ENCODE measurements at regions not wholly inside any gene's neighbourhood (a gene's known extent, or its start where the extent isn't known, plus 50 kb on each side); places are given as distances from the start of the nearest gene placed in this dataset.

GRCh38 chr20:11041396-11041795 lies 367.6 kb upstream of the JAG1 start:
- no peak for DNase-seq (ENCODE audit: low spot score)

GRCh38 chr20:11043001-11043400 lies 369.2 kb upstream of the JAG1 start:
- no peak for DNase-seq (ENCODE audit: low spot score)

GRCh38 chr20:11044561-11044960 lies 370.8 kb upstream of the JAG1 start:
- DNase-seq (ENCODE audit: low spot score) = no peak

GRCh38 chr20:11045412-11046175 lies 371.8 kb upstream of the JAG1 start:
- DNase-seq (ENCODE audit: low spot score) = no peak

GRCh38 chr20:11047559-11047958 lies 373.8 kb upstream of the JAG1 start:
- DNase-seq (ENCODE audit: low spot score) = no peak

- DNase-seq (ENCODE audit: low spot score) = no peak
Measured at GRCh38 chr20:11048739-11049138, 374.9 kb upstream of the JAG1 start.

- DNase-seq (ENCODE audit: low spot score) = no peak
Measured at GRCh38 chr20:11050350-11050749, 376.6 kb upstream of the JAG1 start.

- DNase-seq (ENCODE audit: low spot score) = no peak
Measured at GRCh38 chr20:11051136-11051535, 377.3 kb upstream of the JAG1 start.

GRCh38 chr20:11053310-11053709 lies 379.5 kb upstream of the JAG1 start:
- no peak for DNase-seq (ENCODE audit: low spot score)

- DNase-seq (ENCODE audit: low spot score) = no peak
Measured at GRCh38 chr20:11054266-11054993, 380.6 kb upstream of the JAG1 start.

GRCh38 chr20:11056414-11056813 lies 382.6 kb upstream of the JAG1 start:
- no peak for DNase-seq (ENCODE audit: low spot score)

- no peak for DNase-seq (ENCODE audit: low spot score)
Measured at GRCh38 chr20:11057624-11058023, 383.8 kb upstream of the JAG1 start.

- no peak for DNase-seq (ENCODE audit: low spot score)
Measured at GRCh38 chr20:11059659-11060058, 385.9 kb upstream of the JAG1 start.

GRCh38 chr20:11060423-11061185 lies 386.8 kb upstream of the JAG1 start:
- no peak for DNase-seq (ENCODE audit: low spot score)

- no peak for DNase-seq (ENCODE audit: low spot score)
Measured at GRCh38 chr20:11063444-11063843, 389.6 kb upstream of the JAG1 start.

- no peak for DNase-seq (ENCODE audit: low spot score)
Measured at GRCh38 chr20:11064946-11065345, 391.1 kb upstream of the JAG1 start.

GRCh38 chr20:11067359-11067758 lies 393.6 kb upstream of the JAG1 start:
- DNase-seq (ENCODE audit: low spot score) = no peak

GRCh38 chr20:11072982-11073381 lies 399.2 kb upstream of the JAG1 start:
- DNase-seq (ENCODE audit: low spot score) = no peak

GRCh38 chr20:11076434-11077105 lies 402.8 kb upstream of the JAG1 start:
- DNase-seq (ENCODE audit: low spot score) = no peak

- DNase-seq (ENCODE audit: low spot score) = no peak
Measured at GRCh38 chr20:11077226-11077625, 403.4 kb upstream of the JAG1 start.

- DNase-seq (ENCODE audit: low spot score) = no peak
Measured at GRCh38 chr20:11080010-11080409, 406.2 kb upstream of the JAG1 start.

GRCh38 chr20:11080781-11081377 lies 407.1 kb upstream of the JAG1 start:
- DNase-seq (ENCODE audit: low spot score) = no peak
